IMR-90 (cell line): ENCODE measurements at regions not wholly inside any gene's neighbourhood (a gene's known extent, or its start where the extent isn't known, plus 50 kb on each side); places are given as distances from the start of the nearest gene placed in this dataset.

Experiments
- ATAC-seq: fragments of 200-7000 bp; cut with Tn5 transposase; 2 replicates; pipeline ENCODE4 v1.9.1; 2020; ENCODE audit warnings: low read depth, mild to moderate bottlenecking, moderate library complexity
- BruUV-seq: library from RNA; stranded (reverse); fragments of 400-500 nt; replicated peaks from 2 replicates; lab custom pipeline; 2021; lab: Mats Ljungman, UMichigan
- CTCF ChIA-PET: fragments of 300-600 bp; formaldehyde crosslinking; extraction: SDS; loops from one replicate; lab custom pipeline; 2021; ENCODE audit warnings: antibody characterized with exemption; lab: Yijun Ruan, JAX
- POLR2A ChIA-PET: fragments of 300-600 bp; sonication (Branson Sonifier 250); formaldehyde crosslinking; loops from one replicate; lab custom pipeline; 2022; ENCODE audit warnings: antibody characterized with exemption; ENCODE audit not compliant: unreplicated experiment; lab: Charles Lee
- DNase-seq: peaks from one replicate; pipeline ENCODE4 v3.0.0; 2013
- H2AFZ ChIP-seq: replicated peaks from 2 replicates; pipeline ENCODE3; 2013; ENCODE audit warnings: low read length, mild to moderate bottlenecking; ENCODE audit not compliant: poor library complexity
- H2AK5ac ChIP-seq: 2 replicates; pipeline ENCODE4 v1.6.1; 2013; ENCODE audit warnings: low read depth, low read length, inconsistent platforms
- H2AK9ac ChIP-seq: replicated peaks from 2 replicates; pipeline ENCODE3; 2013; ENCODE audit warnings: mild to moderate bottlenecking, low read depth, low read length, moderate library complexity; ENCODE audit not compliant: poor library complexity
- H2BK120ac ChIP-seq: 2 replicates; pipeline ENCODE4 v1.6.1; 2013; ENCODE audit warnings: low read depth, low read length, inconsistent platforms
- H2BK15ac ChIP-seq: 3 replicates; pipeline ENCODE4 v1.6.1; 2013; ENCODE audit warnings: low read depth, low read length, inconsistent platforms
- H2BK20ac ChIP-seq: 2 replicates; pipeline ENCODE4 v1.6.1; 2013; ENCODE audit warnings: low read depth, mild to moderate bottlenecking, inconsistent platforms, low read length, moderate library complexity
- H2BK5ac ChIP-seq: 2 replicates; pipeline ENCODE4 v1.6.1; 2013; ENCODE audit warnings: mild to moderate bottlenecking, low read depth, low read length, inconsistent platforms; ENCODE audit not compliant: poor library complexity, severe bottlenecking
- H3K14ac ChIP-seq: replicated peaks from 2 replicates; pipeline ENCODE4 v1.6.1; 2013; ENCODE audit warnings: low read depth, low read length, inconsistent platforms
- H3K18ac ChIP-seq: 2 replicates; pipeline ENCODE4 v1.6.1; 2013; ENCODE audit warnings: low read depth, low read length, control low read depth
- H3K23ac ChIP-seq: 2 replicates; pipeline ENCODE4 v1.6.1; 2013; ENCODE audit warnings: low read depth, low read length, inconsistent platforms
- H3K27ac ChIP-seq: 2 replicates; pipeline ENCODE4 v1.5.1; 2013; ENCODE audit warnings: mild to moderate bottlenecking, control low read depth, low read length; ENCODE audit not compliant: insufficient read depth
- H3K27me3 ChIP-seq: 2 replicates; pipeline ENCODE4 v1.6.1; 2013; ENCODE audit warnings: low read length; ENCODE audit not compliant: control insufficient read depth, insufficient read depth
- H3K36me3 ChIP-seq: 2 replicates; pipeline ENCODE4 v1.6.1; 2013; ENCODE audit warnings: low read length, mixed read lengths; ENCODE audit not compliant: control insufficient read depth, insufficient read depth
- H3K4ac ChIP-seq: 2 replicates; pipeline ENCODE4 v1.6.1; 2013; ENCODE audit warnings: low read depth, low read length, inconsistent platforms
- H3K4me1 ChIP-seq: 2 replicates; pipeline ENCODE4 v1.6.1; 2013; ENCODE audit warnings: low read length, mixed read lengths; ENCODE audit not compliant: control insufficient read depth, insufficient read depth
- H3K4me2 ChIP-seq: 2 replicates; pipeline ENCODE4 v1.6.1; 2013; ENCODE audit warnings: low read depth, mild to moderate bottlenecking, control low read depth, low read length, moderate library complexity
- H3K4me3 ChIP-seq: 2 replicates; pipeline ENCODE4 v1.5.1; 2013; ENCODE audit warnings: low read depth, mild to moderate bottlenecking, control low read depth, low read length, moderate library complexity; ENCODE audit not compliant: insufficient read depth
- H3K56ac ChIP-seq: 2 replicates; pipeline ENCODE4 v1.6.1; 2013; ENCODE audit warnings: low read length, inconsistent platforms; ENCODE audit not compliant: insufficient read depth; ENCODE audit errors: extremely low read depth
- H3K79me1 ChIP-seq, 2 experiments: 2 replicates each; pipeline ENCODE4 v1.6.1; 2013; ENCODE audit warnings: low read length in 2 of 2, inconsistent platforms in 1 of 2, low read depth in 1 of 2
- H3K9ac ChIP-seq: 2 replicates; pipeline ENCODE4 v1.6.1; 2013; ENCODE audit warnings: low read depth, low read length, control low read depth
- H3K9me1 ChIP-seq: 2 replicates; pipeline ENCODE4 v1.6.1; 2013; ENCODE audit warnings: low read length, inconsistent platforms; ENCODE audit not compliant: insufficient read depth
- H3K9me3 ChIP-seq: 2 replicates; pipeline ENCODE4 v1.6.1; 2013; ENCODE audit warnings: low read length; ENCODE audit not compliant: control insufficient read depth, insufficient read depth
- H4K20me1 ChIP-seq: 2 replicates; pipeline ENCODE4 v1.6.1; 2013; ENCODE audit warnings: low read length, inconsistent platforms; ENCODE audit not compliant: insufficient read depth
- H4K5ac ChIP-seq: 2 replicates; pipeline ENCODE4 v1.6.1; 2013; ENCODE audit warnings: mild to moderate bottlenecking, low read depth, low read length, control low read depth
- H4K8ac ChIP-seq, 2 experiments: 2 replicates each; pipeline ENCODE4 v1.6.1; 2013; ENCODE audit warnings: low read depth in 2 of 2, low read length in 2 of 2, control low read depth in 1 of 2, inconsistent platforms in 1 of 2
- H4K91ac ChIP-seq: 2 replicates; pipeline ENCODE4 v1.6.1; 2013; ENCODE audit warnings: low read depth, low read length, inconsistent platforms; ENCODE audit not compliant: insufficient read depth
- BHLHE40 ChIP-seq: fragments of 150-350 bp; IDR thresholded peaks from 2 replicates; pipeline ENCODE4 v1.6.1; 2016; ENCODE audit warnings: mild to moderate bottlenecking, low read depth, low read length
- CEBPB ChIP-seq: IDR thresholded peaks from 2 replicates; pipeline ENCODE4 v1.6.1; 2012; ENCODE audit warnings: low read depth, low read length, improper control_type of control experiment
- CHD1 ChIP-seq: IDR thresholded peaks from 2 replicates; pipeline ENCODE4 v1.6.1; 2012; ENCODE audit warnings: low read depth, low read length, improper control_type of control experiment
- CTCF ChIP-seq: conservative IDR thresholded peaks from 2 replicates; pipeline ENCODE4 v1.5.1; 2012; ENCODE audit warnings: mild to moderate bottlenecking, low read depth, low read length, improper control_type of control experiment
- ELK1 ChIP-seq: fragments of 150-350 bp; IDR thresholded peaks from 2 replicates; pipeline ENCODE4 v1.6.1; 2016; ENCODE audit warnings: low read depth, mild to moderate bottlenecking, low read length, moderate library complexity, borderline replicate concordance
- FOS ChIP-seq: fragments of 150-350 bp; IDR thresholded peaks from 2 replicates; pipeline ENCODE4 v1.6.1; 2016; ENCODE audit warnings: low read depth, low read length
- MAFK ChIP-seq: IDR thresholded peaks from 2 replicates; pipeline ENCODE4 v1.6.1; 2012; ENCODE audit warnings: low read depth, low read length, improper control_type of control experiment
- MAZ ChIP-seq: IDR thresholded peaks from 2 replicates; pipeline ENCODE4 v1.6.1; 2012; ENCODE audit warnings: low read depth, mild to moderate bottlenecking, low read length, improper control_type of control experiment, moderate library complexity, borderline replicate concordance
- MXI1 ChIP-seq: IDR thresholded peaks from 2 replicates; pipeline ENCODE4 v1.6.1; 2012; ENCODE audit warnings: low read depth, mild to moderate bottlenecking, low read length, moderate library complexity, borderline replicate concordance
- NFE2L2 ChIP-seq: fragments of 150-350 bp; IDR thresholded peaks from 2 replicates; pipeline ENCODE4 v1.6.1; 2016; ENCODE audit warnings: low read depth, mild to moderate bottlenecking, low read length
- POLR2A ChIP-seq: IDR thresholded peaks from 2 replicates; pipeline ENCODE4 v1.6.1; 2012; ENCODE audit warnings: mild to moderate bottlenecking, low read depth, low read length
- RAD21 ChIP-seq: IDR thresholded peaks from 2 replicates; pipeline ENCODE4 v1.6.1; 2012; ENCODE audit warnings: low read length, improper control_type of control experiment
- RCOR1 ChIP-seq: IDR thresholded peaks from 2 replicates; pipeline ENCODE4 v1.6.1; 2012; ENCODE audit warnings: mild to moderate bottlenecking, low read length, improper control_type of control experiment; ENCODE audit not compliant: insufficient replicate concordance
- RFX5 ChIP-seq: IDR thresholded peaks from 2 replicates; pipeline ENCODE4 v1.8.0; 2012; ENCODE audit warnings: low read depth, mild to moderate bottlenecking, low read length, moderate library complexity
- SMC3 ChIP-seq: fragments of 150-350 bp; IDR thresholded peaks from 2 replicates; pipeline ENCODE4 v1.6.1; 2016; ENCODE audit warnings: low read depth, mild to moderate bottlenecking, antibody characterized with exemption, low read length, moderate library complexity
- USF2 ChIP-seq: fragments of 150-350 bp; IDR thresholded peaks from 2 replicates; pipeline ENCODE4 v1.6.1; 2017; ENCODE audit warnings: mild to moderate bottlenecking, antibody characterized with exemption, low read length, low read depth
- WGBS, 2 experiments: methylation state at CpG; one replicate each; pipeline versions ENCODE4 v1.1.5 to v1.1.7; 2013; ENCODE audit warnings: missing lambda C conversion rate in 2 of 2; ENCODE audit not compliant: insufficient read length in 1 of 2; ENCODE audit errors: extremely low coverage in 2 of 2; 5-methylcytosine and 5-hydroxymethylcytosine counted together
- dilution Hi-C: fragments of 300-500 bp; cut with HindIII; formaldehyde crosslinking; loops from one replicate; pipeline ENCODE4 v1.14.3; 2018; ENCODE audit warnings: low sequenced_read_pairs; ENCODE audit not compliant: unreplicated experiment
- in situ Hi-C: fragments of 300-500 bp; cut with MboI; formaldehyde crosslinking; loops from 3 replicates; pipeline ENCODE4 v1.14.3; 2019; ENCODE audit warnings: low sequenced_read_pairs, inconsistent platforms, mixed read lengths
- intact Hi-C: fragments of 100-400 bp; cut with micrococcal nuclease; formaldehyde crosslinking; loops from 2 replicates; pipeline ENCODE4 v1.10.0; 2022

GRCh38 chr6:141634269-141634668 is 498.5 kb upstream of the GJE1 start:
- Histone ChIP-seq H4K91ac (no peak overlapping the region), H3K27ac (no peak overlapping the region), H3K4ac (no peak overlapping the region), H2BK5ac (no peak overlapping the region), H2BK20ac (no peak overlapping the region), H3K9me3 (no peaks in the 10 kb centered on the region), H2BK120ac (no peak overlapping the region), H3K9ac (no peak overlapping the region), H3K56ac (no peak overlapping the region), H3K36me3 (no peaks in the 10 kb centered on the region), H3K23ac (no peak overlapping the region), H3K27me3 (no peaks in the 10 kb centered on the region), H3K4me1 (no peaks in the 10 kb centered on the region), H3K4me2 (no peak overlapping the region), H3K14ac (no peak overlapping the region), H3K79me1 (no peaks in the 10 kb centered on the region), H3K9me1 (no peaks in the 10 kb centered on the region), H2AK9ac (no peak overlapping the region), H2AFZ (no peak overlapping the region), H4K20me1 (no peaks in the 10 kb centered on the region), H4K5ac (no peak overlapping the region), H2BK15ac (no peak overlapping the region), H3K4me3 (no peak overlapping the region), H4K8ac (no peak overlapping the region), H2AK5ac (no peak overlapping the region), H3K18ac (no peak overlapping the region)
- CTCF ChIA-PET, result no interaction called here
- 80% methylated on average over 1 of the region's 2 CpGs; no CpG with 5 or more reads in 1 of the 2 experiments for WGBS, 2 experiments
- dilution Hi-C loops, result no loop called here
- BruUV-seq, result no TSS peak
- DNase-seq (no peak), ATAC-seq (no peak)
- in situ Hi-C loops, result no loop called here
- POLR2A ChIA-PET, result no interaction called here
- TF ChIP-seq CTCF, result no peak
- TF ChIP-seq NFE2L2, result no peak
- TF ChIP-seq CHD1, result no peak
- no peak for TF ChIP-seq CEBPB
- TF ChIP-seq RFX5, result no peak
- no peak for TF ChIP-seq USF2
- no peak for TF ChIP-seq MXI1
- no peak for TF ChIP-seq ELK1
- TF ChIP-seq FOS, result no peak
- no peak for TF ChIP-seq SMC3
- no peak for TF ChIP-seq BHLHE40
- TF ChIP-seq RAD21, result no peak
- TF ChIP-seq MAFK, result no peak
- TF ChIP-seq POLR2A, result no peak
- TF ChIP-seq MAZ, result no peak
- TF ChIP-seq RCOR1, result no peak
- intact Hi-C loops, result no loop called here
